K562 (cell line): ENCODE measurements at regions not wholly inside any gene's neighbourhood (a gene's known extent, or its start where the extent isn't known, plus 50 kb on each side); places are given as distances from the start of the nearest gene placed in this dataset.

Experiments
- ATAC-seq: fragments of 200-7000 bp; cut with Tn5 transposase; 3 replicates; pipeline ENCODE4 v1.9.1; 2020; ENCODE audit warnings: moderate library complexity
- BruUV-seq: library from RNA; stranded (reverse); fragments of 400-500 nt; replicated peaks from 2 replicates; lab custom pipeline; 2021; lab: Mats Ljungman, UMichigan
- CTCF ChIA-PET: fragments of 300-600 bp; formaldehyde crosslinking; extraction: SDS; loops from one replicate; lab custom pipeline; 2021; ENCODE audit warnings: low intra/inter-chr PET ratio; lab: Yijun Ruan, JAX
- POLR2A ChIA-PET: fragments of 300-600, 350-650 bp; sonication (Branson Sonifier 250); formaldehyde crosslinking; extraction: SDS; loops from one replicate; lab custom pipeline; 2021; ENCODE audit warnings: antibody characterized with exemption, inconsistent platforms; lab: Yijun Ruan, JAX
- DNase-seq, 4 experiments: peaks; one replicate each; pipeline versions ENCODE4 v3.0.0 to v3.0.0-alpha.2; 2011 to 2018; ENCODE audit warnings: low spot score in 3 of 4, mixed read lengths in 3 of 4; ENCODE audit errors: extremely low read depth in 1 of 4
- FAIRE-seq: peaks from 2 replicates; lab custom pipeline; 2011; peaks lifted over from hg19 to GRCh38; lab: Jason Lieb, UNC
- H2AFZ ChIP-seq: 2 replicates; pipeline ENCODE4 v1.6.0; 2011; ENCODE audit warnings: low read depth, low read length, control low read depth, inconsistent platforms
- H3K27ac ChIP-seq: fragments of 200-600 bp; 3 replicates; pipeline ENCODE4 v1.8.0; 2011; ENCODE audit warnings: low read depth, mild to moderate bottlenecking, control low read depth, inconsistent platforms, low read length, moderate library complexity, mixed read lengths; ENCODE audit errors: extremely low read depth
- H3K27me3 ChIP-seq, 2 experiments: fragments of 300-600 bp in 1 of 2; 2 replicates in 1 of 2; 3 replicates in 1 of 2; pipeline versions ENCODE4 v1.6.0 to v1.8.0; 2011; ENCODE audit warnings: inconsistent platforms in 2 of 2, low read length in 2 of 2, mild to moderate bottlenecking in 1 of 2, mixed read lengths in 1 of 2, moderate library complexity in 1 of 2; ENCODE audit not compliant: control insufficient read depth in 2 of 2, insufficient read depth in 2 of 2
- H3K36me3 ChIP-seq: fragments of 300-600 bp; 3 replicates; pipeline ENCODE4 v1.8.0; 2011; ENCODE audit warnings: mild to moderate bottlenecking, low read length, inconsistent platforms; ENCODE audit not compliant: control insufficient read depth, insufficient read depth
- H3K4me1 ChIP-seq, 2 experiments: fragments of 200-600 bp in 1 of 2; replicated peaks in 1 of 2; 2 replicates in 1 of 2; 3 replicates in 1 of 2; pipeline versions ENCODE4 v1.5.1 to v1.8.0; 2011; ENCODE audit warnings: inconsistent platforms in 2 of 2, low read length in 2 of 2, mild to moderate bottlenecking in 1 of 2, mixed read lengths in 1 of 2, moderate library complexity in 1 of 2; ENCODE audit not compliant: control insufficient read depth in 2 of 2, insufficient read depth in 2 of 2
- H3K4me2 ChIP-seq: 2 replicates; pipeline ENCODE4 v1.6.1; 2011; ENCODE audit warnings: low read length, control low read depth, inconsistent platforms, mixed read lengths; ENCODE audit not compliant: insufficient read depth
- H3K4me3 ChIP-seq: fragments of 200-600 bp; sonication (generic), shearing (Covaris generic); 2 replicates; pipeline ENCODE4 v1.5.1; 2016; ENCODE audit warnings: control low read depth, inconsistent platforms
- H3K79me2 ChIP-seq: fragments of 200-600 bp; 3 replicates; pipeline ENCODE4 v1.8.0; 2011; ENCODE audit warnings: low read length, inconsistent platforms; ENCODE audit not compliant: control insufficient read depth, insufficient read depth
- H3K9ac ChIP-seq, 2 experiments: 2 replicates each; pipeline versions ENCODE4 v1.6.0 to v1.6.1; 2011; ENCODE audit warnings: low read depth in 2 of 2, low read length in 2 of 2, control low read depth in 1 of 2, inconsistent platforms in 1 of 2, mild to moderate bottlenecking in 1 of 2, mixed read lengths in 1 of 2; ENCODE audit not compliant: insufficient read depth in 1 of 2
- H3K9me1 ChIP-seq: one replicate; pipeline ENCODE4 v1.6.0; 2011; ENCODE audit warnings: inconsistent platforms, mild to moderate bottlenecking, low read length, moderate library complexity; ENCODE audit not compliant: control insufficient read depth, insufficient read depth
- H3K9me3 ChIP-seq: replicated peaks from 2 replicates; pipeline ENCODE4 v1.5.1; 2011; ENCODE audit warnings: low read depth, low read length, inconsistent platforms; ENCODE audit not compliant: control insufficient read depth, insufficient read depth
- H4K20me1 ChIP-seq: replicated peaks from 2 replicates; pipeline ENCODE4 v1.6.1; 2011; ENCODE audit warnings: low read length, inconsistent platforms, mixed read lengths; ENCODE audit not compliant: control insufficient read depth, insufficient read depth
- DDX20 ChIP-seq: fragments of 450-650 bp; IDR thresholded peaks from 2 replicates; pipeline ENCODE4 v1.6.1; 2016; ENCODE audit warnings: missing genetic modification characterization, low read depth, mild to moderate bottlenecking, missing compliant biosample characterization, moderate library complexity
- FOXP1 ChIP-seq: sonication (generic); formaldehyde crosslinking; IDR thresholded peaks from 2 replicates; pipeline ENCODE4 v1.8.0; 2022; ENCODE audit warnings: mild to moderate bottlenecking, missing genetic modification reagents
- NCOA1 ChIP-seq: fragments of 450-650 bp; IDR thresholded peaks from 2 replicates; pipeline ENCODE4 v1.6.1; 2016; ENCODE audit warnings: low read depth
- NR2C2 ChIP-seq, 2 experiments: fragments of 200-800 bp in 1 of 2; sonication (Bioruptor generic) in 1 of 2; sonication (generic) in 1 of 2; formaldehyde crosslinking in 1 of 2; IDR thresholded peaks; 2 replicates each; pipeline versions ENCODE4 v1.6.1 to v1.8.0; 2016 to 2022; ENCODE audit warnings: mild to moderate bottlenecking in 1 of 2, missing compliant biosample characterization in 1 of 2, missing genetic modification characterization in 1 of 2, missing genetic modification reagents in 1 of 2
- RFX7 ChIP-seq: fragments of 250-450 bp; sonication (Bioruptor Pico); IDR thresholded peaks from 2 replicates; pipeline ENCODE4 v1.5.1; 2021; ENCODE audit warnings: mild to moderate bottlenecking
- ZNF354B ChIP-seq: fragments of 250-450 bp; sonication (Bioruptor Pico); IDR thresholded peaks from 2 replicates; pipeline ENCODE4 v1.4.0; 2020
- ZNF586 ChIP-seq: fragments of 450-650 bp; formaldehyde crosslinking; conservative IDR thresholded peaks from 2 replicates; pipeline ENCODE4 v1.4.0; 2020; ENCODE audit warnings: mild to moderate bottlenecking, moderate library complexity
- WGBS: fragments of 100-300 bp; shearing (Covaris generic); methylation state at CpG from one replicate; pipeline ENCODE4 v1.1.6; 2016; ENCODE audit warnings: low coverage, mixed read lengths; ENCODE audit not compliant: insufficient coverage; ENCODE audit errors: missing lambda C conversion rate; 5-methylcytosine and 5-hydroxymethylcytosine counted together
- in situ Hi-C: fragments of 300-500 bp; cut with MboI; formaldehyde crosslinking; loops from 4 replicates; pipeline ENCODE4 v1.15.0; 2018; ENCODE audit warnings: inconsistent platforms, mixed read lengths
- intact Hi-C: fragments of 100-400 bp; cut with micrococcal nuclease; formaldehyde crosslinking; loops from 2 replicates; pipeline ENCODE4 v1.14.2; 2022
- TF ChIP-seq, protein P1 (sequence below): fragments of 250-450 bp; sonication (Bioruptor Pico); IDR thresholded peaks from 2 replicates; pipeline ENCODE4 v1.9.0; 2021; ENCODE audit warnings: mild to moderate bottlenecking
- TF ChIP-seq, protein P2 (sequence below): IDR thresholded peaks from 3 replicates; pipeline ENCODE4 v1.6.1; 2011; ENCODE audit warnings: borderline replicate concordance, mild to moderate bottlenecking; ENCODE audit not compliant: insufficient read length, insufficient read depth
- TF ChIP-seq, protein P3 (sequence below), 2 experiments: fragments of 450-650 bp in 1 of 2; sonication (generic) in 1 of 2; formaldehyde crosslinking; conservative IDR thresholded peaks; 2 replicates each; pipeline versions ENCODE4 v1.4.0 to v1.8.1; 2020 to 2022; ENCODE audit warnings: mild to moderate bottlenecking in 1 of 2, missing genetic modification reagents in 1 of 2
- TF ChIP-seq, protein P4 (sequence below): fragments of 450-650 bp; IDR thresholded peaks from 2 replicates; pipeline ENCODE4 v1.6.1; 2016; ENCODE audit warnings: borderline replicate concordance

DNA sequence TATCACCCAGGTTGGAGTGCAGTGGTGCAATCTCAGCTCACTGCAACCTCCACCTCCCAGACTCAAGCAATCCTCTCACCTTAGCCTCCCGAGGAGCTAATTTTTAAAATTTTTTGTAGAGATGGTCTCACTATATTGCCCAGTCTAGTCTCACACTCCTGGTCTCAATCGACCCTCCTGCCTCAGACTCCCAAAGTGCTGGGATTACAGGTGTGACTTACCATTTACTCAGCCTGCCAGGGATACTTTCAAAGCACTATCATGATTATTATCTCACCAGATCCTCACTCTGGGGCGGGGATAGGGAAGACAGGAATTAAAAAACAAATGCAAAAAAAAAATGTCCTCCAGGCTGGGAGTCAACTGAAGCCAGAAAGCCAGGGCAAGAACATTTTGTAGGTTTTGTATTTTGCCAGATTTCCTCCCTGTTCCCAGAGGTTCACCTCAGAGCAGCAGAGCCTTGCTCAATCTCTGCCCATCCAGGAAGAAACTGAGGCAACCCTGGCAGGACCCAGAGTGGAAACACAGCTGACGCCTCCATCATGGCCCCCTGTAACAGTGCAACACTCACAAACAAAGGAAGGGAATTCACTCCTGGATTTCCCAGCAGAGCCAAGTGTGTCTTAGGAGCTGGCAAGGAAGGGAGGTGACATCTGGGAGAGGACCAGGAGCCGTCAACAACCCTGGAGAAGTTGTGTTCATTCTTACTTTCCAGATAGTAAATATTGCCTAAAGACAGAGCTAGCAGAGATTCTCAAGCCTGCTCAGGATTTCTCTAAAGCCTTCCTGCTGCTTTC lies 73.9 kb downstream of the IRF2BPL start:
- Histone ChIP-seq H3K4me2 (no peak overlapping the region; the same call in 1 of the 2 replicates), H3K27ac (no peak overlapping the region), H3K9me1 (no peaks in the 10 kb centered on the region), H2AFZ (0 out of 2 replicates have a peak overlapping the region, but pooled peaks have one; percentile 34), H3K36me3 (no peaks in the 10 kb centered on the region), H3K4me1 (peaks cover 45 to 46% of the 10 kb centered on the region in 2 experiments), H3K9ac (peak overlapping the region in 1 of 2 experiments; percentile 6; a peak in 1 of 4 replicates), H4K20me1 (no peaks in the 10 kb centered on the region), H3K79me2 (no peaks in the 10 kb centered on the region), H3K27me3 (no peaks in the 10 kb centered on the region), H3K9me3 (no peaks in the 10 kb centered on the region), H3K4me3 (no peak overlapping the region)
- 57% methylated on average over 5 of the region's 5 CpGs for WGBS
- in situ Hi-C loops (no loop called here), intact Hi-C loops (loop anchor here (5.0 kb wide), 1 partner anchor 37 kb away; no protein-coding TSS in a partner anchor)
- FAIRE-seq (no peak), DNase-seq (no peak), ATAC-seq (no peak)
- ChIA-PET POLR2A (no interaction called here), CTCF (no interaction called here)
- TF ChIP-seq, protein P1, sequence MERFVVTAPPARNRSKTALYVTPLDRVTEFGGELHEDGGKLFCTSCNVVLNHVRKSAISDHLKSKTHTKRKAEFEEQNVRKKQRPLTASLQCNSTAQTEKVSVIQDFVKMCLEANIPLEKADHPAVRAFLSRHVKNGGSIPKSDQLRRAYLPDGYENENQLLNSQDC (CRISPR knock-in tag) = no peak
- TF ChIP-seq FOXP1 (CRISPR knock-in tag) = no peak
- TF ChIP-seq, protein P2, sequence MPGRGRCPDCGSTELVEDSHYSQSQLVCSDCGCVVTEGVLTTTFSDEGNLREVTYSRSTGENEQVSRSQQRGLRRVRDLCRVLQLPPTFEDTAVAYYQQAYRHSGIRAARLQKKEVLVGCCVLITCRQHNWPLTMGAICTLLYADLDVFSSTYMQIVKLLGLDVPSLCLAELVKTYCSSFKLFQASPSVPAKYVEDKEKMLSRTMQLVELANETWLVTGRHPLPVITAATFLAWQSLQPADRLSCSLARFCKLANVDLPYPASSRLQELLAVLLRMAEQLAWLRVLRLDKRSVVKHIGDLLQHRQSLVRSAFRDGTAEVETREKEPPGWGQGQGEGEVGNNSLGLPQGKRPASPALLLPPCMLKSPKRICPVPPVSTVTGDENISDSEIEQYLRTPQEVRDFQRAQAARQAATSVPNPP = no peak
- TF ChIP-seq ZNF354B (CRISPR knock-in tag) = no peak
- TF ChIP-seq, protein P3, sequence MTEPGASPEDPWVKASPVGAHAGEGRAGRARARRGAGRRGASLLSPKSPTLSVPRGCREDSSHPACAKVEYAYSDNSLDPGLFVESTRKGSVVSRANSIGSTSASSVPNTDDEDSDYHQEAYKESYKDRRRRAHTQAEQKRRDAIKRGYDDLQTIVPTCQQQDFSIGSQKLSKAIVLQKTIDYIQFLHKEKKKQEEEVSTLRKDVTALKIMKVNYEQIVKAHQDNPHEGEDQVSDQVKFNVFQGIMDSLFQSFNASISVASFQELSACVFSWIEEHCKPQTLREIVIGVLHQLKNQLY (CRISPR knock-in tag; conservative IDR thresholded peaks at IDR 0.05) = no peak
- TF ChIP-seq RFX7 = no peak
- TF ChIP-seq, protein P4, sequence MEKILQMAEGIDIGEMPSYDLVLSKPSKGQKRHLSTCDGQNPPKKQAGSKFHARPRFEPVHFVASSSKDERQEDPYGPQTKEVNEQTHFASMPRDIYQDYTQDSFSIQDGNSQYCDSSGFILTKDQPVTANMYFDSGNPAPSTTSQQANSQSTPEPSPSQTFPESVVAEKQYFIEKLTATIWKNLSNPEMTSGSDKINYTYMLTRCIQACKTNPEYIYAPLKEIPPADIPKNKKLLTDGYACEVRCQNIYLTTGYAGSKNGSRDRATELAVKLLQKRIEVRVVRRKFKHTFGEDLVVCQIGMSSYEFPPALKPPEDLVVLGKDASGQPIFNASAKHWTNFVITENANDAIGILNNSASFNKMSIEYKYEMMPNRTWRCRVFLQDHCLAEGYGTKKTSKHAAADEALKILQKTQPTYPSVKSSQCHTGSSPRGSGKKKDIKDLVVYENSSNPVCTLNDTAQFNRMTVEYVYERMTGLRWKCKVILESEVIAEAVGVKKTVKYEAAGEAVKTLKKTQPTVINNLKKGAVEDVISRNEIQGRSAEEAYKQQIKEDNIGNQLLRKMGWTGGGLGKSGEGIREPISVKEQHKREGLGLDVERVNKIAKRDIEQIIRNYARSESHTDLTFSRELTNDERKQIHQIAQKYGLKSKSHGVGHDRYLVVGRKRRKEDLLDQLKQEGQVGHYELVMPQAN = no peak
- no peak for TF ChIP-seq DDX20 (tag)
- no peak for TF ChIP-seq NR2C2 (CRISPR knock-in tag; IDR thresholded peaks at IDR 0.05)
- TF ChIP-seq NR2C2 (tag; IDR thresholded peaks at IDR 0.05) = no peak
- no peak for TF ChIP-seq NCOA1
- no peak for TF ChIP-seq ZNF586 (CRISPR knock-in tag)
- no TSS peak for BruUV-seq
